ENCODE measurements at regions not wholly inside any gene's neighbourhood (a gene's known extent, or its start where the extent isn't known, plus 50 kb on each side); places are given as distances from the start of the nearest gene placed in this dataset.

- Histone ChIP-seq H3K36me3 (no peaks in the 10 kb centered on the region), H3K4me1 (no peaks in the 10 kb centered on the region), H3K27me3 (no peaks in the 10 kb centered on the region), H3K4me3 (no peak overlapping the region), H3K9me3 (no peaks in the 10 kb centered on the region), H3K27ac (no peak overlapping the region)
- no peak for DNase-seq (ENCODE audit: low spot score in 2 of 2)
- intact Hi-C loops (cut with DNase I; ENCODE audit: low total_unique reads) = no loop called here
- TF ChIP-seq CTCF (IDR thresholded peaks at IDR 0.05) (no peak), POLR2AphosphoS5 (IDR thresholded peaks at IDR 0.05) (no peak), POLR2A (IDR thresholded peaks at IDR 0.05) (no peak)
Observed at GRCh38 chr3:153084431-153084830, 77.6 kb upstream of the RAP2B start.

GRCh38 chr3:153087595-153088566 is 74.1 kb upstream of the RAP2B start:
- no peak overlapping the region for H3K4me3 ChIP-seq
- no peak for TF ChIP-seq POLR2AphosphoS5 (IDR thresholded peaks at IDR 0.05)
- TF ChIP-seq CTCF (IDR thresholded peaks at IDR 0.05) = no peak
- no peak for TF ChIP-seq POLR2A (IDR thresholded peaks at IDR 0.05)
- no peaks in the 10 kb centered on the region for H3K27me3 ChIP-seq
- H3K9me3 ChIP-seq = no peaks in the 10 kb centered on the region
- H3K4me1 ChIP-seq = no peaks in the 10 kb centered on the region
- no peak for DNase-seq (ENCODE audit: low spot score in 2 of 2)
- H3K27ac ChIP-seq = no peak overlapping the region
- intact Hi-C loops (cut with DNase I; ENCODE audit: low total_unique reads) = no loop called here
- no peaks in the 10 kb centered on the region for H3K36me3 ChIP-seq

GRCh38 chr3:153089620-153090019 is 72.4 kb upstream of the RAP2B start:
- Histone ChIP-seq H3K36me3 (no peaks in the 10 kb centered on the region), H3K27ac (no peak overlapping the region), H3K27me3 (no peaks in the 10 kb centered on the region), H3K4me3 (no peak overlapping the region), H3K4me1 (no peaks in the 10 kb centered on the region), H3K9me3 (no peaks in the 10 kb centered on the region)
- intact Hi-C loops (cut with DNase I; ENCODE audit: low total_unique reads) = no loop called here
- DNase-seq (ENCODE audit: low spot score in 2 of 2) = no peak
- TF ChIP-seq POLR2AphosphoS5 (IDR thresholded peaks at IDR 0.05) = no peak
- TF ChIP-seq POLR2A (IDR thresholded peaks at IDR 0.05) = no peak
- no peak for TF ChIP-seq CTCF (IDR thresholded peaks at IDR 0.05)

GRCh38 chr3:153090973-153091372 is 71.1 kb upstream of the RAP2B start:
- Histone ChIP-seq H3K27me3 (no peaks in the 10 kb centered on the region), H3K9me3 (no peaks in the 10 kb centered on the region), H3K27ac (no peak overlapping the region), H3K4me1 (no peaks in the 10 kb centered on the region), H3K4me3 (no peak overlapping the region), H3K36me3 (no peaks in the 10 kb centered on the region)
- no peak for DNase-seq (ENCODE audit: low spot score in 2 of 2)
- intact Hi-C loops (cut with DNase I; ENCODE audit: low total_unique reads) = no loop called here
- TF ChIP-seq CTCF (IDR thresholded peaks at IDR 0.05) (no peak), POLR2AphosphoS5 (IDR thresholded peaks at IDR 0.05) (no peak), POLR2A (IDR thresholded peaks at IDR 0.05) (no peak)

- H3K27me3 ChIP-seq = no peaks in the 10 kb centered on the region
- DNase-seq (ENCODE audit: low spot score in 2 of 2) = no peak
- TF ChIP-seq POLR2AphosphoS5 (IDR thresholded peaks at IDR 0.05) = no peak
- no peak for TF ChIP-seq POLR2A (IDR thresholded peaks at IDR 0.05)
- no peak for TF ChIP-seq CTCF (IDR thresholded peaks at IDR 0.05)
- no peak overlapping the region for H3K4me3 ChIP-seq
- H3K27ac ChIP-seq = no peak overlapping the region
- H3K36me3 ChIP-seq = no peaks in the 10 kb centered on the region
- H3K9me3 ChIP-seq = no peaks in the 10 kb centered on the region
- H3K4me1 ChIP-seq = no peaks in the 10 kb centered on the region
- intact Hi-C loops (cut with DNase I; ENCODE audit: low total_unique reads) = loop anchor here (2.0 kb wide), 1 partner anchor 29 kb away; no protein-coding TSS in a partner anchor
Observed at GRCh38 chr3:153093629-153094028, 68.4 kb upstream of the RAP2B start.
